Stimulated activated naive B cell treated with anti-CD40 and anti-IgM and Interleukin-4, amounts not matched to agents 10 μg/mL and 1 μg/mL and 100 μg/mL, for 72 hours (primary cell): ENCODE measurements at regions not wholly inside any gene's neighbourhood (a gene's known extent, or its start where the extent isn't known, plus 50 kb on each side); places are given as distances from the start of the nearest gene placed in this dataset.
A peak's percentile ranks its signal among the peaks of the same experiment; 100 is the strongest.
"Not testable (repeated sequence)": the region's sequence is repeated elsewhere in the genome, so short reads cannot be mapped to it uniquely, and the experiment has no call there.

Experiments used
- ATAC-seq, 2 donors: fragments of 150-1000 bp; cut with Tn5 transposase; replicated peaks; 2 replicates each; pipeline ENCODE4 v1.10.0; 2021; ENCODE audit warnings: moderate library complexity in 1 of 2
- DNase-seq: peaks from one replicate; pipeline ENCODE4 v3.0.0; 2021
- H3K27ac Mint-ChIP-seq: one replicate; pipeline ENCODE4 v1.8.0; 2022; ENCODE audit warnings: mild to moderate bottlenecking, mixed read lengths
- H3K27me3 Mint-ChIP-seq, 2 donors: one replicate each; pipeline ENCODE4 v1.8.0; 2022; ENCODE audit warnings: mixed read lengths in 2 of 2
- H3K36me3 Mint-ChIP-seq, 2 donors: one replicate each; pipeline ENCODE4 v1.8.0; 2022; ENCODE audit warnings: mixed read lengths in 2 of 2, mild to moderate bottlenecking in 1 of 2
- H3K4me1 Mint-ChIP-seq, 2 donors: one replicate each; pipeline ENCODE4 v1.8.0; 2022; ENCODE audit warnings: mixed read lengths in 2 of 2, mild to moderate bottlenecking in 1 of 2
- H3K4me3 Mint-ChIP-seq, 2 donors: one replicate each; pipeline ENCODE4 v1.8.0; 2022; ENCODE audit warnings: mild to moderate bottlenecking in 2 of 2, mixed read lengths in 2 of 2, moderate library complexity in 1 of 2
- H3K9me3 Mint-ChIP-seq, 2 donors: one replicate each; pipeline ENCODE4 v1.8.0; 2022; ENCODE audit warnings: mixed read lengths in 2 of 2, mild to moderate bottlenecking in 1 of 2

DNA sequence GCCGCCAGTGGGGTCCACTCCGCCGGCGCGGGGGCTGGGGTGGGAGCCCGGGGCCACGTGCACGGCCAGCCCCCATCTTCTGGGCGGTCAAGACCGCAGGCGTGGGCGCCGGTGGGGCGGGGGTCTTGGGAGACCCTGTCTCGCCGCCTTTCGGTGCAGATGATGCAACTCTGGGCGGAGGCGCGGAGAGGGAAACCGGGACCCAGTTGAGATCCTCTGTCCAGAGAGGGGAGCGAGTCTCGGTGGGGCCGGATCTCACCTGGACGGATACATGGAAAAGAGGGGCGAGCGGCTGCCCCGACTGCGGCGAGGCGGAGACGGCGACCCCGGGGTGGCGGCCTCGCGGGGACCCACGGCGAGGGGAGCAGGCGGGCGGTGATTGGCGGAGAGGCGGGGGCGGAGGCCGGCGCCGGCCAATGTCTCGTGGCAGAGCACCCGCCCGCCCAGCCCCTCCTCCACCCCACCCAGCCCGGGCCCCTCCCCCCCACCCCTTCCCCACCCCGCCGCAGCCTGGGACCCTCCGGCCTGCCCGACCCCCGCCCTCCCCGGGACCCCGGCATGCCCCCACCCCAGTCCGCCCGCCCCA lies 4054.1 kb upstream of the TPTE start:
- H3K9me3 Mint-ChIP-seq, H3K36me3 Mint-ChIP-seq, H3K27me3 Mint-ChIP-seq, H3K4me3 Mint-ChIP-seq, H3K27ac Mint-ChIP-seq, ATAC-seq, H3K4me1 Mint-ChIP-seq, DNase-seq: not testable (repeated sequence)

- H3K9me3 Mint-ChIP-seq, H3K27me3 Mint-ChIP-seq, DNase-seq, ATAC-seq, H3K4me1 Mint-ChIP-seq, H3K36me3 Mint-ChIP-seq, H3K27ac Mint-ChIP-seq, H3K4me3 Mint-ChIP-seq: not testable (repeated sequence)
Observed at GRCh38 chr21:6467907-6468306, 4053.5 kb upstream of the TPTE start.

DNA sequence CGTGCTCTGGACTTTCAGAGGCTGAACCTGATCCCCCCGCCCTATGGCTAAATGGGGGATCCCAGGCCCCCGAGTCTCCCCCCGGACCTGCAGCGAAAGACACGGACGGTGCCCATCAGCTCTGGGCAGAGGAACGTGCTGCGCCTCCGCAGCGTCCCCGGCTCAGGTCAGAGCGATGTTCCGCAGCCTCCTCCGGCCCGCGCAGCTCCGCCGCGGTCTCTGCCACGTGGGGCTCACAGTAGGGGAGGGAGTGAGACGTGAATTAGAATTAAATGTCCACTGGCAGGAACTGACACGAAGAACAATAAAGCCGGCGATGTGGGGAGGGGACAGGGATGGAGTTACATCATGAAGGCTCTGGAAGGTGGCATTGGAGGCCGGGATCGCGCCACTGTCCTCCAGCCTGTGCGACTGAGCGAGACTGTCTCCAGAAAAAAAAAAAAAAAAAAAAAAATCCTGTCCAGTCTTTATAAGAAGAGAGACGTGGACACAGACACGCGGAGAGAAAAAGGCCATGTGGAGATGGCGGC lies 4053.0 kb upstream of the TPTE start:
- not testable (repeated sequence) for H3K36me3 Mint-ChIP-seq, H3K27me3 Mint-ChIP-seq, H3K4me3 Mint-ChIP-seq, DNase-seq, H3K9me3 Mint-ChIP-seq, H3K4me1 Mint-ChIP-seq, H3K27ac Mint-ChIP-seq
- peak in 1 of 2 donors; percentile 38 for ATAC-seq

DNA sequence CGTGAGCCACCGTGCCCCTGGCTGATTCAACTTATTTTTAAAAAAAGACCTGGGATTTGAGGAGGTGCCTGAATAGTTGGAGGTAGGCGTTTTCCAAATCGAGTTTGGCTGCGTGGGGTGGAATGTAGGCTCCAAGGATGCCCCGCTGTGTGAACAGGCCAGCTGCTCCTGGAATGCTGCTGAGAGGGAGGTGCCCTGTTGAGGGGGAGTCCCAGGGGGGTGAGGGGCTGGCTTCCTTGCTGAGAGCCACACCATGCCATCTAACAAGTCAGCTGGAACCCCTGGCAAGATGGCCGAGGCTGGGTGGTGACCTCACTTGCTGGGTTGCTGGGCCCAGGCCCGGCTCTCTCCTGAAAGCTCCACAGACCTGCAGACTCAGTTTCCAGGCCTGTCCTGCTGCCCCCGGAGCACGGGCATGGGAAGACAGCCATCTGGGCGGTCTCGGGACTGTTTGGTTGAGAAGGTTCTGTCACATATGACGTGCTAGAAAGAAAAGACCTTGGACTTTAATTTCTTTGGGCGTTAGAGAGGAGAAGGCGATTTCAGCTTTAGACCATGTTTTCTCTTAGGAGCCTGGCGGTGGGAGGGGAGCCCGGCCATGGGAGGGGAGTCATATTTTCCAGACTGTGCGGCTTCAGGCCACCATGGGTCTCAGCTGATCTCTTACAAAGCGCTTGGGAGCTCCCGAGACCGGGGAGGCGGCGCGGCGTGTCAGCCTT lies 4047.0 kb upstream of the TPTE start:
- H3K4me3 Mint-ChIP-seq, ATAC-seq, H3K27ac Mint-ChIP-seq, H3K27me3 Mint-ChIP-seq, H3K36me3 Mint-ChIP-seq, H3K4me1 Mint-ChIP-seq, H3K9me3 Mint-ChIP-seq, DNase-seq: not testable (repeated sequence)

DNA sequence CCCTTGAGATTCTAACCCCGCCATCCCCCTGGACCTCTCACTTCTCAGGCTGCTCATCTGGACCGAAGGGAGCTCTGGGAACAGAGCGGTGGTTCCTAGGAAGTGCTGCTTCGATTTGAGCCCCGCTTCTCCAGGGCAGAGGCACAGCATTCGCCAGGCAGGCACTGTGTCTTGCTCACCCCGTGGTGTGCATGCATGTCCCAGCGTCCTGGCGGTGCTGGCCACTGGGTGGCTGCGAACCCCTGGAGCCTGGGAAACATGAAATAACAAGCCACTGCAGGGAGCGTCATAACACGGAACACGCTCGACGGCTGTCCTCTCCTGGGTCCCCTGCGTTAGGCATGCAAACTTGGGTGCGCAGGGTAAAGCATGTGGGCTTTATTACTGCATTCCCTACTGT lies 4040.3 kb upstream of the TPTE start:
- H3K9me3 Mint-ChIP-seq, H3K4me3 Mint-ChIP-seq, H3K27me3 Mint-ChIP-seq, H3K27ac Mint-ChIP-seq, ATAC-seq, DNase-seq, H3K36me3 Mint-ChIP-seq, H3K4me1 Mint-ChIP-seq: not testable (repeated sequence)

DNA sequence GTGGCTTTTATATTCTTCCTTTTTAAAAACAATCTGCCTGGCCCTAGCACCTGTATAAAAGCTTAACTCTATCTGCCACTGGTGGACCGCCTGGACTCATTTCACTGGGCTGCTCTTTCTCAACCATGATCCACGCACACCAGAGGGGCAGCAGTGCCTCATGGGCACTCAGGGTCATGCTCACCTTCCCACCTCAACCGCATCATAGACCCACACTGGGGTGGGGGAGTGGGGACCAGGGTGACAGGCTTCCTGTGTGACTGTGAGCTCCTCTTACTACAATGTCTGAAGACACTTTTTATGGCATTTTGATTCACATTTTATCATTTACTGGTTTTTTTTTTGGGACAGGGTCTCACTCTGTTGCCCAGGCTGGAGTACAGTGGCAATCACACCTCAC lies 4038.8 kb upstream of the TPTE start:
- not testable (repeated sequence) for H3K27ac Mint-ChIP-seq, H3K9me3 Mint-ChIP-seq, H3K36me3 Mint-ChIP-seq, H3K4me3 Mint-ChIP-seq, ATAC-seq, H3K4me1 Mint-ChIP-seq, H3K27me3 Mint-ChIP-seq, DNase-seq

- not testable (repeated sequence) for H3K4me1 Mint-ChIP-seq, H3K27me3 Mint-ChIP-seq, H3K4me3 Mint-ChIP-seq, H3K36me3 Mint-ChIP-seq, ATAC-seq, DNase-seq, H3K9me3 Mint-ChIP-seq, H3K27ac Mint-ChIP-seq
Observed at GRCh38 chr21:6483645-6484044, 4037.7 kb upstream of the TPTE start.

DNA sequence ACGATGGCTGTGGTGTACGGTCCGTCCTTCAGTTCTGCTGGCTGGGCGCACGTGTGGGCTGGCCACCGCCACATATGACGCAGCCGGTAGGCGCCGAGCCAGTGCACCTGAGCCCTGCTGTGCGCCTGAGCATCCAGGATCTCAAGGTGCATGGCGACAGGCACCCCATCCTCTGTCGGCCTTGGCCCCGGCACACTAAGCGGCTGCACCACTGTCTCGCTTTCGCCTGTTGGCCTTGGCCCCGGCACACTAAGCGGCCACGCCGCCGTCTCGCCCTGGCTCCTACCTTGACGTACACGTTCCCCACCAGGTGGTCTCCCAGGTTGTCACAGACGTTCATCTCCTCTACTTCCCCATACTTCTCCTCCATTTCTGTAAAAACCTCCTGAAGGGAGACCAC lies 4034.6 kb upstream of the TPTE start:
- H3K36me3 Mint-ChIP-seq, H3K4me3 Mint-ChIP-seq, ATAC-seq, H3K9me3 Mint-ChIP-seq, H3K27me3 Mint-ChIP-seq, H3K4me1 Mint-ChIP-seq, DNase-seq, H3K27ac Mint-ChIP-seq: not testable (repeated sequence)

- H3K27me3 Mint-ChIP-seq, H3K4me1 Mint-ChIP-seq, H3K27ac Mint-ChIP-seq, H3K36me3 Mint-ChIP-seq, ATAC-seq, H3K4me3 Mint-ChIP-seq, H3K9me3 Mint-ChIP-seq, DNase-seq: not testable (repeated sequence)
Observed at GRCh38 chr21:6492691-6493090, 4028.7 kb upstream of the TPTE start.

DNA sequence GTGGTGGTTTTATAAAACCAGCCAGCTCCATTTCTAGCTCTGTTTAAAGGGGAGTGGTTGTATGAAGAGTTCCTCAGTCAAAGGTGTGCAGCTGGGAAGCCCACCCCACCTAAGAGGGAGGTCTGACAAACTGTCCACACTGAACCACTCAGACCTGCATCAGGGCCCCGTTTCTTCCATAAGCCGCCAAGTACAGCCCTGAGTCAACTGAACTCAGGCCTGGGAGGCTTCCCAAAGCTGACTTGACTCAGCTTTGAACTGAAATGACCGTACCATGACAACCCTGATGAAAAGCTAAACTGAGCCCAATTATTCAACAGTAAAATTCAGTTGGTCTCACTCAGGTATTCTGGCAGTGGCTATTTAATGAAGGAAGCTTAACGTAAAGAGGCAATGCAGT lies 4027.4 kb upstream of the TPTE start:
- not testable (repeated sequence) for H3K27ac Mint-ChIP-seq, H3K36me3 Mint-ChIP-seq, DNase-seq, H3K9me3 Mint-ChIP-seq, H3K27me3 Mint-ChIP-seq, H3K4me3 Mint-ChIP-seq, H3K4me1 Mint-ChIP-seq, ATAC-seq

GRCh38 chr21:6496356-6496755 lies 4025.0 kb upstream of the TPTE start:
- not testable (repeated sequence) for H3K4me1 Mint-ChIP-seq, H3K9me3 Mint-ChIP-seq, H3K27ac Mint-ChIP-seq, DNase-seq, H3K4me3 Mint-ChIP-seq, H3K27me3 Mint-ChIP-seq, ATAC-seq, H3K36me3 Mint-ChIP-seq

- not testable (repeated sequence) for H3K27me3 Mint-ChIP-seq, H3K27ac Mint-ChIP-seq
Observed at GRCh38 chr21:6498716-6499115, 4022.7 kb upstream of the TPTE start.

GRCh38 chr21:6499128-6499826 lies 4022.1 kb upstream of the TPTE start:
- H3K27me3 Mint-ChIP-seq, H3K27ac Mint-ChIP-seq, H3K4me3 Mint-ChIP-seq, H3K4me1 Mint-ChIP-seq, H3K9me3 Mint-ChIP-seq, H3K36me3 Mint-ChIP-seq: not testable (repeated sequence)
- DNase-seq = peak; percentile 54
- peak; percentile 79 to 80 for ATAC-seq

More at GRCh38 chr21:6498716-6499115, 4022.7 kb upstream of the TPTE start:
- H3K36me3 Mint-ChIP-seq, H3K4me1 Mint-ChIP-seq, H3K9me3 Mint-ChIP-seq, H3K4me3 Mint-ChIP-seq, DNase-seq: not testable (repeated sequence)
- ATAC-seq = peak; percentile 8 to 12

DNA sequence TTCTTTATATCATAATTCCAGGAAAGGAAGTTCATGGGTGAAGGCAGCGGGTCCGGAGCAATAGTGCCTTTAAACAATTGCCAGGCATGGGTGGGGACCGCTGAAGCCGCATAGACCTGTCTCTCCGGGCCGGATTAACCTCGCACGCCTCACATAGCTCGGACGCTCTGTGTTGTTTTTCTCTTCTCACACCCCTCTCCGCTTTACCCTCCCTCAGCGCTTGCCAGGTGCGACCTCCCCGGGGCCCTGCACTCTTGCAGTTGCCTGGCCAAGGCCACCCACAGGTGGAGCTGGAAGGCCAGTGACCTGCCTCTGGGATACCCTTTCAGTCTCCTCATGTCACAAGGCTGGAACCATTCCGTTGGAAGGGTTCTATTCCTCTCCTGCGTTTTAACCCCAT lies 4021.5 kb upstream of the TPTE start:
- not testable (repeated sequence) for H3K27me3 Mint-ChIP-seq, H3K9me3 Mint-ChIP-seq, H3K36me3 Mint-ChIP-seq, H3K27ac Mint-ChIP-seq, ATAC-seq, H3K4me1 Mint-ChIP-seq, H3K4me3 Mint-ChIP-seq, DNase-seq

DNA sequence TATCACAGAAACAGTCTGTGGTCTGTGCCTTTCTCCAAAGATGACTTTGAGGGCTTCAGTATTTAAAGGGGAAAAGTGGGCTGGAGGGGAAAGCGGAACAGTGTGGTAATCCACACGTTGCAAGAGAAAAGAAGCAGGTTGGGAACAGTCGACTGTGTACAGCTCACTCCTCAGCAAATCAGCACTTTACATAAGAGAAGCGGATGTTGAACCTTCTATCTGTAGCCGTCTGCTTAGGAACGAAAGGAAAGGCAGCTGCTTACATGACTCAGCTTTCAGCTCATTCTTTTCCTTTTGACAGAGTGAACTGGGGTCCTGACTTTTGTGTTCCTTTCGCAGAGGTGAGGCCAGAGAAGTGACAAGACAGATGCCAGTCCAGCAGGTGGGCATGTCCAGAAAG lies 4020.7 kb upstream of the TPTE start:
- ATAC-seq = peak; percentile 55 to 56
- not testable (repeated sequence) for H3K9me3 Mint-ChIP-seq, H3K4me3 Mint-ChIP-seq, H3K4me1 Mint-ChIP-seq, DNase-seq, H3K36me3 Mint-ChIP-seq, H3K27me3 Mint-ChIP-seq, H3K27ac Mint-ChIP-seq
